ENCODE measurements at regions not wholly inside any gene's neighbourhood (a gene's known extent, or its start where the extent isn't known, plus 50 kb on each side); places are given as distances from the start of the nearest gene placed in this dataset.
A peak's percentile ranks its signal among the peaks of the same experiment; 100 is the strongest.

- DNase-seq (ENCODE audit: low read depth in 3 of 3, low spot score in 2 of 3): no peak
Observed at GRCh38 chr16:51818342-51818944, 667.4 kb upstream of the SALL1 start.

- DNase-seq (ENCODE audit: low read depth in 3 of 3, low spot score in 2 of 3): no peak
Observed at GRCh38 chr16:51816929-51817328, 665.9 kb upstream of the SALL1 start.

- DNase-seq (ENCODE audit: low read depth in 3 of 3, low spot score in 2 of 3): no peak
Observed at GRCh38 chr16:51815523-51815922, 664.5 kb upstream of the SALL1 start.

GRCh38 chr16:51814617-51815016 is 663.5 kb upstream of the SALL1 start:
- DNase-seq (ENCODE audit: low read depth in 3 of 3, low spot score in 2 of 3): no peak

- DNase-seq (ENCODE audit: low read depth in 3 of 3, low spot score in 2 of 3): no peak
Observed at GRCh38 chr16:51813609-51814008, 662.5 kb upstream of the SALL1 start.

GRCh38 chr16:51812945-51813344 is 661.9 kb upstream of the SALL1 start:
- no peak for DNase-seq (ENCODE audit: low read depth in 3 of 3, low spot score in 2 of 3)

- DNase-seq (ENCODE audit: low read depth in 3 of 3, low spot score in 2 of 3): no peak
Observed at GRCh38 chr16:51807551-51807950, 656.5 kb upstream of the SALL1 start.

GRCh38 chr16:51801635-51802034 is 650.6 kb upstream of the SALL1 start:
- no peak for DNase-seq (ENCODE audit: low read depth in 3 of 3, low spot score in 2 of 3)

- DNase-seq (ENCODE audit: low read depth in 3 of 3, low spot score in 2 of 3): no peak
Observed at GRCh38 chr16:51797669-51798259, 646.7 kb upstream of the SALL1 start.

GRCh38 chr16:51779240-51779639 is 628.2 kb upstream of the SALL1 start:
- DNase-seq (ENCODE audit: low read depth in 3 of 3, low spot score in 2 of 3): no peak

- DNase-seq (ENCODE audit: low read depth in 3 of 3, low spot score in 2 of 3): no peak
Observed at GRCh38 chr16:51773071-51773890, 622.2 kb upstream of the SALL1 start.

- DNase-seq (ENCODE audit: low read depth in 3 of 3, low spot score in 2 of 3): no peak
Observed at GRCh38 chr16:51766739-51767138, 615.7 kb upstream of the SALL1 start.

- no peak for DNase-seq (ENCODE audit: low read depth in 3 of 3, low spot score in 2 of 3)
Observed at GRCh38 chr16:51763072-51763661, 612.1 kb upstream of the SALL1 start.

- peak in 1 of 3 donors; percentile 80 for DNase-seq (ENCODE audit: low read depth in 3 of 3, low spot score in 2 of 3)
Observed at GRCh38 chr16:51762081-51762996, 611.3 kb upstream of the SALL1 start.

GRCh38 chr16:51761001-51761400 is 609.9 kb upstream of the SALL1 start:
- DNase-seq (ENCODE audit: low read depth in 3 of 3, low spot score in 2 of 3): no peak

GRCh38 chr16:51759999-51760398 is 608.9 kb upstream of the SALL1 start:
- DNase-seq (ENCODE audit: low read depth in 3 of 3, low spot score in 2 of 3): no peak

- DNase-seq (ENCODE audit: low read depth in 3 of 3, low spot score in 2 of 3): no peak
Observed at GRCh38 chr16:51759329-51759728, 608.3 kb upstream of the SALL1 start.

- no peak for DNase-seq (ENCODE audit: low read depth in 3 of 3, low spot score in 2 of 3)
Observed at GRCh38 chr16:51757921-51758479, 606.9 kb upstream of the SALL1 start.

GRCh38 chr16:51757505-51757904 is 606.4 kb upstream of the SALL1 start:
- no peak for DNase-seq (ENCODE audit: low read depth in 3 of 3, low spot score in 2 of 3)

- DNase-seq (ENCODE audit: low read depth in 3 of 3, low spot score in 2 of 3): no peak
Observed at GRCh38 chr16:51757124-51757470, 606.0 kb upstream of the SALL1 start.
